Activated CD4-positive, alpha-beta T cell treated with anti-CD3 and anti-CD28 coated beads for 24 hours (primary cell): ENCODE measurements at regions not wholly inside any gene's neighbourhood (a gene's known extent, or its start where the extent isn't known, plus 50 kb on each side); places are given as distances from the start of the nearest gene placed in this dataset.

Experiments used
- DNase-seq, 2 donors: peaks; one replicate each; pipeline ENCODE4 v3.0.0-alpha.2; 2020; ENCODE audit warnings: low read depth in 2 of 2

DNA sequence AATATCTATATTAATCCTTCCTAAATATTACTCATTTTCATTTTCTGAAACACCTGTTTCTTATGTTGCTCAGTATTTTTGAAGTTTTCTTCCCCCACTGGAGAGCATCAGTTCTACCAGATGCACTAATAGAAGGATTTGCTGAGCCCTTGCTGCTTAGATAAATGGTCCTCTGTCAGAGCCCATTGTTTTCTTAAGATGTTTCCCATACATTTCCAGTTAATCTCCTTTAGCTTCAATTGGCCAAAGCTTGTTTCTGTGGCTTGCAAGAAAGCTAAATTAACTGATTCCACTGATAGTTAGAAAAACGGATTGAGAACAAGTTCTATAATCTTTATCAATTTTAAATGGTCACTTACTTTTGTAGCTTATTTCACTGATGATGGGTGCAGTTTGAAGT is 1425.5 kb downstream of the PCDH18 start:
- no peak for DNase-seq

DNA sequence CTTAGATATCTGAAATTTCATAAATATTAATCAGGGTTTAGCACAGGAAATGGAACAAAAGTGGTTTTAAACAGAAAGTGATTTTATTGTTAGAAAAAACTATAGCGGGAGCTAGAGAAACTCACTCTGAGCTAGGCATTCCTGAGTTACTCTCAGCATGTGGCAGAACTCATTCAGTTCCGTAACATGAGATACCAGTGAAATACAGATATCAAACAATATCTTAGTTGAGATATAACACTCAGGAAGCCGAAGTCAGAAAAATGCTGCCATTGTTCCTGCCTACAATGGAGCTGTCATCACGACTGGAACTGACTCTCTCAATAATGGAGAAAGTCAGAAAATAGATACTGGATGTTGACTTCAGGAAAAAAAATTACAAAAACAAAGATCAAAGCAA is 1428.7 kb downstream of the PCDH18 start:
- DNase-seq, result no peak

DNA sequence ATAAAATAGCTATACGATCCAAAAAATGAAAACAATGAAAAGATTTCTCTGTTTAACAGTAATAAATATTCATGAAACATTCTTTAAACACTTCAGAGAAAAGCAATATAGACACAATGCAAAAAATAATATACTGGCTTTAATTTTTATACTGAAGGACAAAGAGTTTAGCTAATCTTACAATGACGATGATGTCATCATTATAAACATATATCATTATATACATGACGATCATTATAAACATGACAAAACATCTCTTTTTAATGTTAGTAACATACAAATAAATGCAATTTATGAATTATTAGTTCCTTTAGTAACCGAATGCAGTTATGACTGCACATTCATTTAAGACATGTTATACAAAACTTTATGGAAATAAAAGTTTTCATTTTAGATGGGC is 1434.6 kb downstream of the PCDH18 start:
- DNase-seq, result no peak

DNA sequence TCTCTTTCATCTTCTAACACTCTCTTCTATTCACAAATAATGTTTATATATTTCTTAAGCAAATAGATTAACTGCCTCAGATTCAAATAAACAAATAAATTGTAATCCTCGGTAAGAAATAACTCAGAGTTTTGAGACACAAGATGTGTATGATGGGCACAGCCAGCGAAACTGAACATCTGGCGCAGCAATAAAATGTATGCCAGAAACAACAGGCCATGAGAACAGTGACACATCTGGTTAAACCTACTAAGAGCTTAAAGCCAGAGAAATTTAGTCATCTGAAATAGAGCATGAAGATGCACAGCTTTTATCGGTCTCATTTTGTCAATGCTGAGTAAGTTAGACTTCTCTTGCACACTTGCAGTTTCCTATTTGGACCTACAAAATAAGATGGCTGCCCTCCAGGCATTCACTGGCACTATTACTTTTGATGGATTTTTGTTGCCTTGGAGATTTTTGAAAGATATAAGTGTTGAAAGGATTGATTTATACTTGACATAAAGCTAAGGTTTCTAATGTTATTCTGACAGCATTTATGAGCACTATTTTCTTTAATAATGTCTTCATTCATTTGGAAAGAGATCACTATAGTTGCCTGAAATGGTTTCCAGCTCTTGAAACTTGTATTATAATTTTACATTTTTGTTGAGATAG is 1444.0 kb downstream of the PCDH18 start:
- no peak for DNase-seq

- no peak for DNase-seq
These were observed 1453.3 kb downstream of the PCDH18 start for GRCh38 chr4:136078976-136079375.

GRCh38 chr4:136056748-136057147 is 1475.5 kb downstream of the PCDH18 start:
- DNase-seq, result no peak

- no peak for DNase-seq
These were observed 1476.9 kb downstream of the PCDH18 start for GRCh38 chr4:136055360-136055759.

DNA sequence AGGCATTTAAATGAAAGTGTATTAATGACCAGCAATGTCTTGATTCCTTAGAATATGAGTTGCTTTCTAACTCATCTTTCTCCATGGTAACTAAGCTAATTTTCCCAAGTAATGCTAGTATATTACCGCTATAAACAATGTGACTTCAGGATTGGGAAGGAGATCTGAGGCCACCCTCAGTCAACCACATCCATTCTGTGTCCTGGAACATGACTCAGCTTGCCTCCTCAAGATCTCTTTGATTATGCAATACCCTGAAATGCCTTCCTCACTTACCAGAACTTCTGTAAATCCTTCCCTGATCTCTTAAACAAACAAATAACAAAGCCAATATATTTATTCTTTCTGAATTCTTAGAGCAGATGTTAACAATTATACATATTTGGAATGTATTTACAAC is 1495.5 kb downstream of the PCDH18 start:
- DNase-seq, result no peak

- no peak for DNase-seq
These were observed 1499.9 kb downstream of the PCDH18 start for GRCh38 chr4:136032391-136032790.

DNA sequence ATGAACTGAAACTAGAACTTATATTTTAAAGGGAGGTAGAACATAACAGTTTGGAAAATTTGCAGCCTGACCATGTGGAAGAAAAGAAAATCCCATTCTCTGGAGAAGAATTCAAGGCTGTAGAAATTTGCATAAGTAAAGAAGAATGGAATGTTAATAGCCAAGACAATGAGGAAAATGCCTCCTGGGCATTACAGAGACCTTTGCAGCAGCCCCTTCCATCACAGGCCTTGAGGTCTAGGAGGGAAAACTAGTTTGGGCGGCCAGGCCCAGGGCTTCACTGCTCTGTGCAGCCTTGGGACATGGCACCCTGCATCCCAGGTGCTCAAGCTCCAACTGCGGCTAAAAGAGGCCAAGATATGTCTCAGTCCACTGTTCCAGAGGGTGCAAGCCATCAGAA is 1506.8 kb downstream of the PCDH18 start:
- DNase-seq, result no peak

DNA sequence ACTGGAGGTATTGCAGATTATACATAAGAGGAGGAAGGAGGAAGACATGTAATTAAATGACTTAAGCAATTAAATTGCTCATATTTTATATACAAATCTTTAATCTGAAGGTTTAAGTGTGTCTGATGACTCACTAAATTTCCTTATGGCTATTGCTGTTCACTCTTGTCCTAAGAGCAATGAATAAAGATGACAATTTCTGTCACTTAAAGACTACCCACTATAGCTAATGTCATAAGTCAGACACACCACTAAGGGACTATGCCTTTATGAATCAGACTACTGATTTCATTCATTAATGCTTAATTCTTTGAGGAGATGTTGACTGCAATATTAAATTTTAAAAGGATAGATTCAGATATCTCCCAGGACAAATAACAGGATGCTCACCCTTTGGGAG is 1514.7 kb downstream of the PCDH18 start:
- no peak for DNase-seq

DNA sequence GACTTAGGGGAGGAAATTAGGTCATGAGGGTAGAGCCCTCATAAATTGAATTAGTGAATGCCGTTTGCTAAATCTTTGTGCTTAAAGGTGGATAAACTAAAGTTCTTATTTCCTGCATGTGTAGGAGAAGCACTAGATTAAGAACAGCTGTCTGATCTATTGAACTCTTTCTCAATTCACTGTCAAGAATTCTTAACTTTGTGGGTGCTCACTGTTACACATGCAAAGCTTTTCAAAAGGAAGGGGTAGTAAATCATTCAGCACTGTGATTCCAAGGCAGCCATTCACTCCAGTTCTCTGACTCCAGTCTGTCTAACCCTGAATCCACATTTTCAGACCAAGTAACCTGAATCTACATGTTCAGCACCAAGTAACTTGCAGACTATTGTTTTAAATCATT is 1520.1 kb downstream of the PCDH18 start:
- no peak for DNase-seq

DNA sequence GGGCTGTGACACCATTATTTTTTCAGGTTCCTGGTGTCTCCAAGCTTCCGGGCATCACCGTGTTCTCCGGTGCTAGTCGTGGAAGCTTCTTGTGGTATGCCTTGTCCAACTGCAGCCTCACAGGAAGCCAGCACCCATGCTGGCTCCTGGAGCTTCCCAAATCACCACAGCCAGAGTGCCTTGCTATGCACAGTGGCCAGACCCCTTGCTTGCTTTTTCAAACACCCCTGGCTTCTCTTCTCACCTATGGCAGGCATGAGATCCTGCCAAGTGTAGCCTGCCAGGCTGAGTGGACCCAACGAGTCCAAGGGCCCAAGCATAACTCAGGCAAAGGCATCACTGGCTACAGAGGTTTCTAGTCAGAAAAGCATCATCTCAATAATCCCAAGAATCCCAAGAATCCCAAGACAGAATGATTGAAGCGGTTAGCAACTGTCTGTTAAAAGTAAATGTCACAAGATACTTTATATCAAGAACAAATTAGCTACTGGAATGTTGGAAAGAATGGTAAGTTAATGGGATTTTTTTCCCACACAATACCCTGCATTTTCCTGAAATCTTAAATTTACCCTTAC is 1522.9 kb downstream of the PCDH18 start:
- DNase-seq, result no peak

GRCh38 chr4:136007991-136008390 is 1524.3 kb downstream of the PCDH18 start:
- DNase-seq, result no peak

DNA sequence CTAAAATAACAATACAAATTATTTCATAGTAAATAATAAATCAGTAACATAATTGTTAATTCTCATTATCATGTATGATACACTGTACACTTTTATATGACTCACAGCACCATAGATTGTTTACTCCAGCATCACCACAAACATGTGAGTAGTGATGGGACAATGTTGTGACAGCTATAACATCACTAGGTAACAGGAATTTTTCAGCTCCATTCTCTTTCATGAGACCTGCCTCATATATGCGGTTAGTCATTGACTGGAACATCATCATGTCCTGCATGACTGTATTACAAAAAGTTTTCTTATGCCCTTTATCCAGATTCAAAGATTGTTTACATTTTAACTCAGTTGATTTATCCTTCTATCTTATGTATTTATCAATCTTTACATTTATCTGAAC is 1530.0 kb downstream of the PCDH18 start:
- no peak for DNase-seq

- no peak for DNase-seq
These were observed 1530.5 kb downstream of the PCDH18 start for GRCh38 chr4:136001791-136002190.

DNA sequence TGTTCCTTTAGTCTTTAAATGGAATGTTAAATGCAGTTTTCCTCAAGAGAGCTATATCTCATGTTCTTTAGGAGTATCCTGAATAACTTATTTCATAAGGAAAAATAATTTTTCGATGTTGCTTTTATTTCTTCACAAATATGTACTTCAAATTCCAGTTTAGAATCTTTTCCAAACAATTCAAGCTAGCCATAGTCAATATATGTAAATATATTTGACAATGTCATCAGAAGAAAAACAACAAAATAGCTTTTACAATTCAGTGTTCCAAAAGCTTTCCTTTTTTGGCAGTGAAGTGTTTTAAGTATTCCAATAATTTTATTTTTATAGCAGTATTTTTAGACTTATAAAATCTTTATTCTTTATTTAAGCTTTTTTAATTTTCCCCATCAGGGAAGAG is 1532.0 kb downstream of the PCDH18 start:
- no peak for DNase-seq

- no peak for DNase-seq
These were observed 1537.9 kb downstream of the PCDH18 start for GRCh38 chr4:135994360-135994759.

DNA sequence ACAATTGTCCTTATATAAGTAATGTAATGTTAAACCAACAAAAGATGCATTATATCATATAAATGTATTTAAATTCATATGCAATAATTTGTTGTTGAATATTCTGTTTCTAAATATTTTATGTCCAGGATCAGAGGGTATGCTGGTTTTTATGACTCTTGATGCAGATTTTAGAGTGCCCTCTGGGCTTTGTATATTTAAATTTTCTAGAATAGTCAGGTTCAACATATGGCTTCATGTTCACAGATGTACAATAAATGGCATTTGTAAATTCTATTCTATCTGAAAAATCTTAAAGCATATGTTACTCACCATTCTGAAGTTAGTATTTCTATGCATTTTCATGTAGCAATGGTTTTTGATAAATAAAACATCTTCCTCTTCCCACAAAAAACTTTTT is 1555.4 kb downstream of the PCDH18 start:
- no peak for DNase-seq

GRCh38 chr4:135966936-135967335 is 1565.4 kb downstream of the PCDH18 start:
- no peak for DNase-seq

DNA sequence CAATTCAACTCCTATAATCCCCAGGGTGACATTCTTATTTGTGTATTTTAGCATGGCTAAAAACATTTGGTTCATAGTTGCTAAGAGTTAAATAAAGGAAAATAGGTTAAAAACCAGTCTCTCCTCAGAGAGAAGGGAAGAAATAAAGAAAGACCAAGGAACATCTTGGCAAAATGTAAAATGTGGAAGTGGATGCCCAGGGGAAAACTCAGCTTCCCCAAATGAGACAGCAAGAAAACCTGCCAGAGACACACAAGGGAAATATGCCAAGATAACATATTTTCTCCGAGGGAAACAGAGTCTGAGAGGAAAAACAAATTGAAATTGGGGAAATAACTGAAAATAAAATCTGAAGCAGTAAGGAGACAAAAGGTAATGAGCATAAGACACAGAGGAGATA is 1569.3 kb downstream of the PCDH18 start:
- no peak for DNase-seq

- DNase-seq, result no peak
These were observed 1582.4 kb downstream of the PCDH18 start for GRCh38 chr4:135949931-135950330.

DNA sequence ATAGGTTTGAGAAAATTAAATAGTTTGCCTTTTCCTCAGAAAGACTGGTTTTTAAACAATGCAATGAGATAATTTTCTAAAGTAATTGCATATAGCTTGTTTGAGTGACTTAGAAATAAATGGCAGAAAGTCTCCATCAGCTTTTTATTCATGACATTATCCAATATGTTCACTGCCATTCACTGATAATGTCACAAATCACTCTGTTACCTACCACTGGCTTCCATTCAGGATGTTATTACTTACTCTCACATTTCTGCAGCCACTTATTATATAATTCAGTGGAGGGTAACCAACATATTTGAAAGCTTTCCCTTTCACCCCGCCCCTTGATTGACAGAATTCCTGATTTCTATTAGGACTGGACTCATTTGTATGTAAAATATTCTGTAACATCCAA is 1583.5 kb downstream of the PCDH18 start:
- DNase-seq, result no peak

- no peak for DNase-seq
These were observed 1590.6 kb downstream of the PCDH18 start for GRCh38 chr4:135941671-135942070.
